C4-2B (cell line): ENCODE measurements at regions not wholly inside any gene's neighbourhood (a gene's known extent, or its start where the extent isn't known, plus 50 kb on each side); places are given as distances from the start of the nearest gene placed in this dataset.

Source experiments
- CTCF ChIP-seq: fragments of 450-650 bp; conservative IDR thresholded peaks from 2 replicates; pipeline ENCODE4 v1.5.1; 2017; ENCODE audit warnings: mild to moderate bottlenecking
- ZFX ChIP-seq: fragments of 450-650 bp; IDR thresholded peaks from 2 replicates; pipeline ENCODE4 v1.6.1; 2017

GRCh38 chr18:60862988-60863387 lies 470.2 kb upstream of the CDH20 start:
- TF ChIP-seq CTCF = no peak
- TF ChIP-seq ZFX = no peak
